CD14-positive monocyte (primary cell): ENCODE measurements at regions not wholly inside any gene's neighbourhood (a gene's known extent, or its start where the extent isn't known, plus 50 kb on each side); places are given as distances from the start of the nearest gene placed in this dataset.
A peak's percentile ranks its signal among the peaks of the same experiment; 100 is the strongest.

Source experiments
- DNase-seq, 3 donors: peaks; one replicate each; pipeline ENCODE4 v3.0.0-alpha.2; 2011 to 2022
- H2AFZ ChIP-seq: 2 replicates; pipeline ENCODE4 v1.6.0; 2012; ENCODE audit warnings: mild to moderate bottlenecking, low read depth, low read length, inconsistent platforms; ENCODE audit not compliant: insufficient read depth, poor library complexity, severe bottlenecking
- H3K27ac ChIP-seq, 2 donors: 1 replicate in 1 of 2; 2 replicates in 1 of 2; pipeline ENCODE4 v1.5.1; 2012 to 2013; ENCODE audit warnings: low read length in 2 of 2, control low read depth in 1 of 2, inconsistent platforms in 1 of 2, low read depth in 1 of 2, mild to moderate bottlenecking in 1 of 2
- H3K27me3 ChIP-seq, 2 donors: one replicate each; pipeline versions ENCODE4 v1.6.0 to v1.6.1; 2011 to 2013; ENCODE audit warnings: low read length in 2 of 2; ENCODE audit not compliant: control insufficient read depth in 2 of 2, insufficient read depth in 2 of 2
- H3K36me3 ChIP-seq, 2 donors: replicated peaks in 1 of 2; 1 replicate in 1 of 2; 2 replicates in 1 of 2; pipeline versions ENCODE4 v1.5.1 to v1.6.1; 2012 to 2013; ENCODE audit warnings: low read length in 2 of 2, control low read depth in 1 of 2, inconsistent platforms in 1 of 2, mild to moderate bottlenecking in 1 of 2; ENCODE audit not compliant: insufficient read depth in 2 of 2, control insufficient read depth in 1 of 2
- H3K4me1 ChIP-seq, 2 donors: 1 replicate in 1 of 2; 2 replicates in 1 of 2; pipeline versions ENCODE4 v1.5.1 to v1.6.1; 2012 to 2013; ENCODE audit warnings: low read length in 2 of 2, control low read depth in 1 of 2, inconsistent platforms in 1 of 2, mild to moderate bottlenecking in 1 of 2, moderate library complexity in 1 of 2; ENCODE audit not compliant: insufficient read depth in 2 of 2, control insufficient read depth in 1 of 2
- H3K4me2 ChIP-seq: replicated peaks from 2 replicates; pipeline ENCODE3; 2012; ENCODE audit warnings: low read length, moderate library complexity, mild to moderate bottlenecking; ENCODE audit not compliant: poor library complexity, severe bottlenecking; ENCODE audit errors: extremely low read depth
- H3K4me3 ChIP-seq, 3 experiments: fragments of 200-600 bp in 1 of 3; sonication (generic) in 1 of 3; replicated peaks in 1 of 3; 1 replicate in 2 of 3; 2 replicates in 1 of 3; pipeline ENCODE4 v1.5.1; 2011 to 2013; ENCODE audit warnings: low read length in 3 of 3, mild to moderate bottlenecking in 3 of 3, control low read depth in 2 of 3, low read depth in 2 of 3, inconsistent platforms in 1 of 3, moderate library complexity in 1 of 3
- H3K79me2 ChIP-seq: 2 replicates; pipeline ENCODE4 v1.6.0; 2012; ENCODE audit warnings: mild to moderate bottlenecking, control low read depth, inconsistent platforms, low read length, moderate library complexity; ENCODE audit not compliant: insufficient read depth
- H3K9ac ChIP-seq: 2 replicates; pipeline ENCODE4 v1.6.0; 2017; ENCODE audit warnings: low read length, mild to moderate bottlenecking; ENCODE audit not compliant: insufficient read depth, poor library complexity, severe bottlenecking
- H3K9me3 ChIP-seq, 2 donors: replicated peaks in 1 of 2; 1 replicate in 1 of 2; 2 replicates in 1 of 2; pipeline versions ENCODE4 v1.5.1 to v1.6.1; 2012 to 2013; ENCODE audit warnings: low read length in 2 of 2, control low read depth in 1 of 2; ENCODE audit not compliant: control insufficient read depth in 1 of 2, insufficient read depth in 1 of 2
- H4K20me1 ChIP-seq: 2 replicates; pipeline ENCODE4 v1.6.0; 2012; ENCODE audit warnings: mild to moderate bottlenecking, low read length, control low read depth, moderate library complexity; ENCODE audit not compliant: insufficient read depth
- H3K27ac Mint-ChIP-seq, 7 donors: one replicate each; pipeline ENCODE4 v1.8.0; 2020; ENCODE audit warnings: mild to moderate bottlenecking in 7 of 7, mixed read lengths in 7 of 7, moderate library complexity in 6 of 7, inconsistent platforms in 2 of 7
- H3K27me3 Mint-ChIP-seq, 3 donors: one replicate each; pipeline ENCODE4 v1.8.0; 2021 to 2022; ENCODE audit warnings: low read depth in 3 of 3, mild to moderate bottlenecking in 3 of 3, mixed read lengths in 3 of 3, moderate library complexity in 3 of 3, inconsistent platforms in 1 of 3
- H3K36me3 Mint-ChIP-seq, 2 donors: one replicate each; pipeline ENCODE4 v1.8.0; 2020; ENCODE audit warnings: mixed read lengths in 2 of 2, inconsistent platforms in 1 of 2, mild to moderate bottlenecking in 1 of 2
- H3K4me1 Mint-ChIP-seq: one replicate; pipeline ENCODE4 v1.8.0; 2020; ENCODE audit warnings: mild to moderate bottlenecking, mixed read lengths
- H3K4me3 Mint-ChIP-seq, 2 donors: one replicate each; pipeline ENCODE4 v1.8.0; 2020; ENCODE audit warnings: mild to moderate bottlenecking in 2 of 2, mixed read lengths in 2 of 2, moderate library complexity in 1 of 2
- H3K9me3 Mint-ChIP-seq, 7 donors: one replicate each; pipeline ENCODE4 v1.8.0; 2020 to 2022; ENCODE audit warnings: mixed read lengths in 7 of 7, mild to moderate bottlenecking in 6 of 7, moderate library complexity in 6 of 7, inconsistent platforms in 2 of 7
- WGBS: methylation state at CpG from one replicate; pipeline ENCODE4 v1.1.5; 2013; ENCODE audit warnings: missing lambda C conversion rate; ENCODE audit not compliant: insufficient coverage; 5-methylcytosine and 5-hydroxymethylcytosine counted together
- intact Hi-C, 2 donors: fragments of 100-400 bp; cut with micrococcal nuclease; formaldehyde crosslinking; loops; one replicate each; pipeline versions ENCODE4 v1.15.0 to v1.15.1; 2023
- TF ChIP-seq, protein P1 (sequence below): fragments of 200-600 bp; IDR thresholded peaks from one replicate; pipeline ENCODE4 v1.8.0; 2022; ENCODE audit warnings: antibody characterized with exemption, mild to moderate bottlenecking

DNA sequence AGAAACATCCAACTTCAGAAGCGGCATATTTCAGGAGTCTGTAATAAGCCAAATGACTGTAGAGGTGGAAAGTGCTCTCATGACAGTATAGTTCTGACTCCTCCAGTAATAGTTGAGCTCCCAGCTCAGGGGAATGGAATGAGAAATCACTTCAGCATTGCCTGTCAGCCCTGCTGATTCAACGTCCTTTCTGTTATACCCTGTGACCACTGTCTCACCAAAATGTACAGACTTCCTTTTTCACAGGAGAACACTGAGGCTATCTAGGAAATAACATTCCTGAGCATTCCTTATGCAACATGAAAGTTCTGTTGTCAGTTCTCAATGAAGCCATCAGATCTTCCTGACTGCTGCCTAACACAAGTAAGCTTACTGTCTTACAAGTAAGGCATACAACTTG lies 284.5 kb upstream of the MME start:
- Mint-ChIP-seq H3K9me3 (no peaks in the 10 kb centered on the region), H3K36me3 (no peaks in the 10 kb centered on the region), H3K4me3 (no peak overlapping the region), H3K27me3 (no peaks in the 10 kb centered on the region), H3K27ac (peak overlapping the region in 4 of 7 donors; percentile 4 to 94 (median 62)), H3K4me1 (peaks cover 36% of the 10 kb centered on the region)
- Histone ChIP-seq H2AFZ (no peak overlapping the region), H3K79me2 (no peaks in the 10 kb centered on the region), H4K20me1 (no peaks in the 10 kb centered on the region), H3K27me3 (no peaks in the 10 kb centered on the region), H3K36me3 (no peaks in the 10 kb centered on the region), H3K4me3 (no peak overlapping the region), H3K9ac (no peak overlapping the region), H3K9me3 (no peaks in the 10 kb centered on the region), H3K4me2 (no peak overlapping the region), H3K4me1 (peaks cover 22 to 33% of the 10 kb centered on the region in 2 donors), H3K27ac (peak overlapping the region in 1 of 2 donors; percentile 78)
- TF ChIP-seq, protein P1, sequence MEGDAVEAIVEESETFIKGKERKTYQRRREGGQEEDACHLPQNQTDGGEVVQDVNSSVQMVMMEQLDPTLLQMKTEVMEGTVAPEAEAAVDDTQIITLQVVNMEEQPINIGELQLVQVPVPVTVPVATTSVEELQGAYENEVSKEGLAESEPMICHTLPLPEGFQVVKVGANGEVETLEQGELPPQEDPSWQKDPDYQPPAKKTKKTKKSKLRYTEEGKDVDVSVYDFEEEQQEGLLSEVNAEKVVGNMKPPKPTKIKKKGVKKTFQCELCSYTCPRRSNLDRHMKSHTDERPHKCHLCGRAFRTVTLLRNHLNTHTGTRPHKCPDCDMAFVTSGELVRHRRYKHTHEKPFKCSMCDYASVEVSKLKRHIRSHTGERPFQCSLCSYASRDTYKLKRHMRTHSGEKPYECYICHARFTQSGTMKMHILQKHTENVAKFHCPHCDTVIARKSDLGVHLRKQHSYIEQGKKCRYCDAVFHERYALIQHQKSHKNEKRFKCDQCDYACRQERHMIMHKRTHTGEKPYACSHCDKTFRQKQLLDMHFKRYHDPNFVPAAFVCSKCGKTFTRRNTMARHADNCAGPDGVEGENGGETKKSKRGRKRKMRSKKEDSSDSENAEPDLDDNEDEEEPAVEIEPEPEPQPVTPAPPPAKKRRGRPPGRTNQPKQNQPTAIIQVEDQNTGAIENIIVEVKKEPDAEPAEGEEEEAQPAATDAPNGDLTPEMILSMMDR, result no peak
- WGBS, result 0% methylated on average over 1 of the region's 2 CpGs
- intact Hi-C loops, result no loop called here
- peak; percentile 60 to 90 (median 68) for DNase-seq

DNA sequence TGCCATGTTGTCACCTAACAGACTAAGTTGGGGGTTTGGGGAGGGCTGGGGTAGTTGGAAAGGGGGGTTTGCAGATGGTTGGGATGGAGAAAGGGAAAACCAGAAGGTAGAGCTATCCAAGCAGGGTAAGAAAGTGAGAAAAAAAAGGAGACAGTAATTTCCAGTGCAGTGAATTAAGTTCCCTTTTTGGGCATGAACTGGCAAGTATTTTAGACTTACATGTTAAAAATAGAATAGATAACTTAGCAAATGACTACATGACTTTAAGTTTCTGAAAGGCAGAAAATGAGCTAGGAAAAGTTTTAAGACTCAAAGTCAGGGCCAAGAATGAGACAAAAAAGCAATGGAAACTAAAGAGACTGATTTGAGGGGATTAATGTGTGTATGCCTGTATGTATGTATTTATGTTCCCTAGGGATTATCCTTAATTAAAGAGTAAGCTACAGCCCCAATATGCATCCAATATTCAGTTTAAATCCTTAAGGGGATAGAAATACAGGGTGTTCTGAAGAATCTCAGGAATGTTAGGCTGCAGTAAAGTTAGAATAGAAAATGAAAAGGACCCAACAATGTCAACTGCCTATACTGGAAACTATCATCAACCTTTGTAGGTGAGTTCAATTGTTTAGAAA lies 285.2 kb upstream of the MME start:
- Histone ChIP-seq H3K4me1 (peaks cover 22 to 33% of the 10 kb centered on the region in 2 donors), H3K9me3 (no peaks in the 10 kb centered on the region), H3K36me3 (no peaks in the 10 kb centered on the region), H3K27ac (peak overlapping the region in 1 of 2 donors; percentile 78), H3K79me2 (no peaks in the 10 kb centered on the region), H3K9ac (no peak overlapping the region), H4K20me1 (no peaks in the 10 kb centered on the region), H2AFZ (no peak overlapping the region), H3K4me3 (peak overlapping the region in 1 of 3 experiments; percentile 55), H3K27me3 (no peaks in the 10 kb centered on the region), H3K4me2 (peak overlapping the region; percentile 58)
- peaks cover 0 to 2% (median 0%) of the 10 kb centered on the region in 7 donors for H3K9me3 Mint-ChIP-seq
- TF ChIP-seq, protein P1, result no peak
- H3K27ac Mint-ChIP-seq, result peak overlapping the region; percentile 81 to 94 (median 91)
- peaks cover 36% of the 10 kb centered on the region for H3K4me1 Mint-ChIP-seq
- H3K27me3 Mint-ChIP-seq, result no peaks in the 10 kb centered on the region
- peak in 2 of 3 donors; percentile 38 to 45 for DNase-seq
- H3K36me3 Mint-ChIP-seq, result no peaks in the 10 kb centered on the region
- H3K4me3 Mint-ChIP-seq, result peak overlapping the region in 1 of 2 donors; percentile 83
- intact Hi-C loops, result no loop called here
